Mesenchymal stem cell (in vitro differentiated cells and primary cell): ENCODE measurements at regions not wholly inside any gene's neighbourhood (a gene's known extent, or its start where the extent isn't known, plus 50 kb on each side); places are given as distances from the start of the nearest gene placed in this dataset.

Experiments used
- DNase-seq: peaks from one replicate; pipeline ENCODE4 v3.0.0-alpha.2; 2013
- H2AFZ ChIP-seq: one replicate; pipeline ENCODE4 v1.6.1; 2013; ENCODE audit warnings: low read depth, mild to moderate bottlenecking, control low read depth, inconsistent platforms, low read length, moderate library complexity
- H2AK5ac ChIP-seq: 2 replicates; pipeline ENCODE4 v1.6.1; 2013; ENCODE audit warnings: low read length, moderate library complexity, mild to moderate bottlenecking, inconsistent platforms; ENCODE audit not compliant: severe bottlenecking
- H2BK120ac ChIP-seq: one replicate; pipeline ENCODE4 v1.6.1; 2013; ENCODE audit warnings: low read depth, mild to moderate bottlenecking, inconsistent platforms, low read length, moderate library complexity
- H2BK12ac ChIP-seq, 2 experiments: one replicate each; pipeline ENCODE4 v1.6.1; 2013; ENCODE audit warnings: inconsistent platforms in 2 of 2, low read length in 2 of 2, mild to moderate bottlenecking in 2 of 2, moderate library complexity in 2 of 2, control low read depth in 1 of 2
- H2BK15ac ChIP-seq: one replicate; pipeline ENCODE4 v1.6.1; 2013; ENCODE audit warnings: mild to moderate bottlenecking, low read depth, inconsistent platforms; ENCODE audit not compliant: poor library complexity, severe bottlenecking
- H2BK5ac ChIP-seq: 2 replicates; pipeline ENCODE4 v1.6.1; 2013; ENCODE audit warnings: low read depth, mild to moderate bottlenecking, low read length, control low read depth, inconsistent platforms; ENCODE audit not compliant: poor library complexity, severe bottlenecking
- H3K14ac ChIP-seq, 2 experiments: one replicate each; pipeline ENCODE4 v1.6.1; 2013; ENCODE audit warnings: inconsistent platforms in 2 of 2, low read length in 2 of 2, control low read depth in 1 of 2, mild to moderate bottlenecking in 1 of 2, moderate library complexity in 1 of 2
- H3K18ac ChIP-seq, 2 experiments: one replicate each; pipeline ENCODE4 v1.6.1; 2013; ENCODE audit warnings: inconsistent platforms in 2 of 2, low read length in 2 of 2, control low read depth in 1 of 2, low read depth in 1 of 2, mild to moderate bottlenecking in 1 of 2
- H3K23ac ChIP-seq, 2 experiments: one replicate each; pipeline ENCODE4 v1.6.1; 2013; ENCODE audit warnings: inconsistent platforms in 2 of 2, low read length in 2 of 2, mild to moderate bottlenecking in 2 of 2, moderate library complexity in 2 of 2, control low read depth in 1 of 2
- H3K27ac ChIP-seq: 2 replicates; pipeline ENCODE4 v1.5.1; 2013; ENCODE audit warnings: mild to moderate bottlenecking, moderate library complexity, low read length, control low read depth, inconsistent platforms; ENCODE audit not compliant: poor library complexity, severe bottlenecking
- H3K27me3 ChIP-seq, 2 experiments: 2 replicates each; pipeline versions ENCODE4 v1.6.1 to v1.7.0; 2013; ENCODE audit warnings: low read length in 2 of 2, mild to moderate bottlenecking in 2 of 2, moderate library complexity in 2 of 2, control low read depth in 1 of 2, inconsistent platforms in 1 of 2; ENCODE audit not compliant: control insufficient read depth in 1 of 2, insufficient read depth in 1 of 2
- H3K36me3 ChIP-seq, 2 experiments: 2 replicates each; pipeline versions ENCODE4 v1.6.1 to v1.7.0; 2013; ENCODE audit warnings: low read length in 2 of 2, control low read depth in 1 of 2, inconsistent platforms in 1 of 2, low read depth in 1 of 2, mild to moderate bottlenecking in 1 of 2; ENCODE audit not compliant: insufficient read depth in 2 of 2, control insufficient read depth in 1 of 2
- H3K4ac ChIP-seq, 2 experiments: one replicate each; pipeline ENCODE4 v1.6.1; 2013; ENCODE audit warnings: inconsistent platforms in 2 of 2, low read length in 2 of 2, mild to moderate bottlenecking in 2 of 2, moderate library complexity in 2 of 2, control low read depth in 1 of 2, low read depth in 1 of 2
- H3K4me1 ChIP-seq: 2 replicates; pipeline ENCODE4 v1.6.1; 2013; ENCODE audit warnings: low read depth, low read length, control low read depth; ENCODE audit not compliant: control insufficient read depth, insufficient read depth
- H3K4me2 ChIP-seq: 2 replicates; pipeline ENCODE4 v1.6.1; 2013; ENCODE audit warnings: low read length, mild to moderate bottlenecking, inconsistent platforms; ENCODE audit not compliant: poor library complexity, severe bottlenecking
- H3K4me3 ChIP-seq, 2 experiments: 2 replicates each; pipeline versions ENCODE4 v1.5.1 to v1.7.0; 2013; ENCODE audit warnings: low read length in 2 of 2, mild to moderate bottlenecking in 2 of 2, control low read depth in 1 of 2, low read depth in 1 of 2; ENCODE audit not compliant: insufficient read depth in 1 of 2
- H3K79me1 ChIP-seq: replicated peaks from 2 replicates; pipeline ENCODE4 v1.6.1; 2013; ENCODE audit warnings: mild to moderate bottlenecking, control low read depth, low read length, inconsistent platforms; ENCODE audit not compliant: poor library complexity, severe bottlenecking
- H3K9ac ChIP-seq: 2 replicates; pipeline ENCODE4 v1.7.0; 2013; ENCODE audit warnings: mild to moderate bottlenecking, low read length, moderate library complexity
- H3K9me3 ChIP-seq: 2 replicates; pipeline ENCODE4 v1.7.0; 2013; ENCODE audit warnings: mild to moderate bottlenecking, low read length; ENCODE audit not compliant: control insufficient read depth
- H4K8ac ChIP-seq: one replicate; pipeline ENCODE4 v1.6.1; 2013; ENCODE audit warnings: inconsistent platforms, mild to moderate bottlenecking, low read length, moderate library complexity
- H4K91ac ChIP-seq: one replicate; pipeline ENCODE4 v1.6.1; 2013; ENCODE audit warnings: mild to moderate bottlenecking, low read length, inconsistent platforms
- WGBS: methylation state at CpG from one replicate; pipeline ENCODE4 v1.1.7; 2013; ENCODE audit warnings: mixed read lengths; 5-methylcytosine and 5-hydroxymethylcytosine counted together

GRCh38 chr16:26442321-26442720, 624.4 kb upstream of the C16orf82 start:
- Histone ChIP-seq H3K18ac (no peak overlapping the region), H3K4ac (no peak overlapping the region), H2BK5ac (no peak overlapping the region), H2BK15ac (no peak overlapping the region), H3K79me1 (no peaks in the 10 kb centered on the region), H3K14ac (no peak overlapping the region), H3K4me1 (no peaks in the 10 kb centered on the region), H2AFZ (no peak overlapping the region), H3K27me3 (no peaks in the 10 kb centered on the region), H3K36me3 (no peaks in the 10 kb centered on the region), H4K91ac (no peak overlapping the region), H4K8ac (no peak overlapping the region), H3K9ac (no peak overlapping the region), H2BK120ac (no peak overlapping the region), H2AK5ac (no peak overlapping the region), H3K27ac (no peak overlapping the region), H2BK12ac (no peak overlapping the region), H3K23ac (no peak overlapping the region), H3K4me2 (no peak overlapping the region), H3K4me3 (no peak overlapping the region), H3K9me3 (no peaks in the 10 kb centered on the region)
- 80% methylated on average over 2 of the region's 2 CpGs for WGBS
- DNase-seq: no peak

- no peak overlapping the region for H3K14ac ChIP-seq
- no peaks in the 10 kb centered on the region for H3K79me1 ChIP-seq
- H2BK12ac ChIP-seq: no peak overlapping the region
- no peak overlapping the region for H3K27ac ChIP-seq
- H3K23ac ChIP-seq: no peak overlapping the region
- DNase-seq: no peak
- H2AFZ ChIP-seq: no peak overlapping the region
- H3K4me1 ChIP-seq: no peaks in the 10 kb centered on the region
- no peak overlapping the region for H4K8ac ChIP-seq
- H3K36me3 ChIP-seq: no peaks in the 10 kb centered on the region
- no peak overlapping the region for H2AK5ac ChIP-seq
- H3K9me3 ChIP-seq: no peaks in the 10 kb centered on the region
- no peak overlapping the region for H3K18ac ChIP-seq
- H3K4ac ChIP-seq: no peak overlapping the region
- no peak overlapping the region for H3K4me2 ChIP-seq
- no peak overlapping the region for H3K4me3 ChIP-seq
- no peak overlapping the region for H4K91ac ChIP-seq
- no peak overlapping the region for H2BK120ac ChIP-seq
- no peak overlapping the region for H2BK15ac ChIP-seq
- no peak overlapping the region for H2BK5ac ChIP-seq
- H3K9ac ChIP-seq: no peak overlapping the region
- no peaks in the 10 kb centered on the region for H3K27me3 ChIP-seq
- 81% methylated on average over 5 of the region's 5 CpGs for WGBS
These were observed 619.2 kb upstream of the C16orf82 start for GRCh38 chr16:26447570-26447969.

- Histone ChIP-seq H3K18ac (no peak overlapping the region), H3K27ac (no peak overlapping the region), H3K4me3 (no peak overlapping the region), H2AFZ (no peak overlapping the region), H2BK15ac (no peak overlapping the region), H3K4ac (no peak overlapping the region), H3K4me1 (no peaks in the 10 kb centered on the region), H3K14ac (no peak overlapping the region), H3K36me3 (no peaks in the 10 kb centered on the region), H3K27me3 (no peaks in the 10 kb centered on the region), H4K8ac (no peak overlapping the region), H2BK120ac (no peak overlapping the region), H3K9me3 (no peaks in the 10 kb centered on the region), H4K91ac (no peak overlapping the region), H3K23ac (no peak overlapping the region), H2BK5ac (no peak overlapping the region), H3K4me2 (no peak overlapping the region), H3K9ac (no peak overlapping the region), H3K79me1 (no peaks in the 10 kb centered on the region), H2AK5ac (no peak overlapping the region), H2BK12ac (no peak overlapping the region)
- no peak for DNase-seq
- WGBS: no CpG with 5 or more reads among the region's 1 CpG
These were observed 613.5 kb upstream of the C16orf82 start for GRCh38 chr16:26453215-26453614.

GRCh38 chr16:26454102-26454501, 612.6 kb upstream of the C16orf82 start:
- H4K91ac ChIP-seq: no peak overlapping the region
- H4K8ac ChIP-seq: no peak overlapping the region
- H3K36me3 ChIP-seq: no peaks in the 10 kb centered on the region
- H2BK120ac ChIP-seq: no peak overlapping the region
- H3K4me3 ChIP-seq: no peak overlapping the region
- no peak overlapping the region for H3K27ac ChIP-seq
- no peaks in the 10 kb centered on the region for H3K79me1 ChIP-seq
- no peaks in the 10 kb centered on the region for H3K9me3 ChIP-seq
- DNase-seq: no peak
- WGBS: 89% methylated on average over 1 of the region's 2 CpGs
- no peaks in the 10 kb centered on the region for H3K27me3 ChIP-seq
- H3K14ac ChIP-seq: no peak overlapping the region
- no peaks in the 10 kb centered on the region for H3K4me1 ChIP-seq
- H3K18ac ChIP-seq: no peak overlapping the region
- no peak overlapping the region for H3K9ac ChIP-seq
- H2AFZ ChIP-seq: no peak overlapping the region
- no peak overlapping the region for H3K4ac ChIP-seq
- H3K23ac ChIP-seq: no peak overlapping the region
- H3K4me2 ChIP-seq: no peak overlapping the region
- no peak overlapping the region for H2BK15ac ChIP-seq
- H2BK12ac ChIP-seq: no peak overlapping the region
- no peak overlapping the region for H2BK5ac ChIP-seq
- no peak overlapping the region for H2AK5ac ChIP-seq
